ENCODE measurements at regions not wholly inside any gene's neighbourhood (a gene's known extent, or its start where the extent isn't known, plus 50 kb on each side); places are given as distances from the start of the nearest gene placed in this dataset.

- no peak for DNase-seq
- intact Hi-C loops (cut with DNase I): no loop called here
- Histone ChIP-seq H3K36me3 (no peaks in the 10 kb centered on the region), H3K9me3 (no peaks in the 10 kb centered on the region), H3K27me3 (no peaks in the 10 kb centered on the region), H3K27ac (no peak overlapping the region), H3K4me1 (peaks cover 0 to 22% (median 8%) of the 10 kb centered on the region in 4 donors), H3K4me3 (no peak overlapping the region)
- TF ChIP-seq POLR2A (IDR thresholded peaks at IDR 0.05) (no peak), POLR2AphosphoS5 (IDR thresholded peaks at IDR 0.05) (no peak), EP300 (IDR thresholded peaks at IDR 0.05) (no peak)
- WGBS, 2 donors: 78 to 79% methylated on average over 1 of the region's 1 CpG
Observed at GRCh38 chr1:219278288-219278687, 104.6 kb downstream of the LYPLAL1 start.

- Histone ChIP-seq H3K27ac (no peak overlapping the region), H3K4me1 (peaks cover 0 to 22% (median 8%) of the 10 kb centered on the region in 4 donors), H3K27me3 (no peaks in the 10 kb centered on the region), H3K36me3 (no peaks in the 10 kb centered on the region), H3K9me3 (no peaks in the 10 kb centered on the region), H3K4me3 (no peak overlapping the region)
- intact Hi-C loops (cut with DNase I): no loop called here
- TF ChIP-seq CTCF (IDR thresholded peaks at IDR 0.05) (no peak), POLR2A (IDR thresholded peaks at IDR 0.05) (no peak), POLR2AphosphoS5 (IDR thresholded peaks at IDR 0.05) (no peak), EP300 (IDR thresholded peaks at IDR 0.05) (no peak)
- DNase-seq: no peak
- WGBS, 2 donors: 76 to 84% methylated on average over 2 of the region's 2 CpGs
Observed at GRCh38 chr1:219277304-219278105, 103.8 kb downstream of the LYPLAL1 start.

GRCh38 chr1:219276049-219276738 lies 102.5 kb downstream of the LYPLAL1 start:
- no peak for TF ChIP-seq POLR2A (IDR thresholded peaks at IDR 0.05)
- TF ChIP-seq POLR2AphosphoS5 (IDR thresholded peaks at IDR 0.05): no peak
- TF ChIP-seq CTCF (IDR thresholded peaks at IDR 0.05): no peak
- TF ChIP-seq EP300 (IDR thresholded peaks at IDR 0.05): no peak
- Histone ChIP-seq H3K4me1 (peaks cover 0 to 32% (median 13%) of the 10 kb centered on the region in 4 donors), H3K36me3 (no peaks in the 10 kb centered on the region), H3K4me3 (no peak overlapping the region), H3K27me3 (no peaks in the 10 kb centered on the region), H3K9me3 (no peaks in the 10 kb centered on the region), H3K27ac (no peak overlapping the region)
- WGBS, 2 donors: 80 to 86% methylated on average over 5 of the region's 5 CpGs
- intact Hi-C loops (cut with DNase I): no loop called here
- DNase-seq: no peak

GRCh38 chr1:219273088-219273686 lies 99.5 kb downstream of the LYPLAL1 start:
- Histone ChIP-seq H3K27me3 (no peaks in the 10 kb centered on the region), H3K4me1 (peaks cover 0 to 24% (median 14%) of the 10 kb centered on the region in 4 donors), H3K36me3 (no peaks in the 10 kb centered on the region), H3K27ac (no peak overlapping the region), H3K9me3 (no peaks in the 10 kb centered on the region), H3K4me3 (no peak overlapping the region)
- intact Hi-C loops (cut with DNase I): no loop called here
- no peak for DNase-seq
- WGBS, 2 donors: 84 to 90% methylated on average over 3 of the region's 3 CpGs
- TF ChIP-seq EP300 (IDR thresholded peaks at IDR 0.05) (no peak), POLR2AphosphoS5 (IDR thresholded peaks at IDR 0.05) (no peak), POLR2A (IDR thresholded peaks at IDR 0.05) (no peak), CTCF (IDR thresholded peaks at IDR 0.05) (no peak)

All from sigmoid colon (tissue), 6 donors.